HG02981 (cell line): ENCODE measurements at regions not wholly inside any gene's neighbourhood (a gene's known extent, or its start where the extent isn't known, plus 50 kb on each side); places are given as distances from the start of the nearest gene placed in this dataset.
"Not testable (repeated sequence)": the region's sequence is repeated elsewhere in the genome, so short reads cannot be mapped to it uniquely, and the experiment has no call there.

ENCODE experiments used
- ATAC-seq: cut with Tn5 transposase; IDR thresholded peaks from one replicate; pipeline ENCODE4 v1.9.1; 2021; ENCODE audit warnings: mild to moderate bottlenecking, moderate library complexity; ENCODE audit not compliant: unreplicated experiment

- ATAC-seq: not testable (repeated sequence)
These were observed 143.6 kb upstream of the API5 start for GRCh38 chr11:43168241-43168640.

GRCh38 chr11:43172477-43172876, 139.3 kb upstream of the API5 start:
- no peak for ATAC-seq

DNA sequence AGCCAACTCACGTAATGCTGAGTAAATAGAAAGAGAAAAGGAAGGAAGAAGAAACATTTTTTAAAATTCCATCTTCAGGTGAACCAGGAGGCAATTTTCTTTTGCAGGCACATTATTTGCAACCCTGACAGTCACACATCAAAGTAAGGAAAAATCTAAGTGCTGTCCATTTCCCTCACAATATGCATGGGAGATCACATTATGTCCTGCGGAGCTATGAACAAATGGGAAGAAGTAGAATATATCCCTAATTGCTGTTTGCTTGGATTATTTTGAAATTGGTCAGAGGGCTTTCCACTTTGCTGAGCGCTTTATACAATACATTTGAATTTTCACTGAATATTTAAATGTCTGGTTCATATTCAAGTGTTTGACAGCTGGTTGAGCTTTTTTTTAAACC, 133.8 kb upstream of the API5 start:
- ATAC-seq: no peak

GRCh38 chr11:43194459-43194858, 117.3 kb upstream of the API5 start:
- ATAC-seq: not testable (repeated sequence)

- ATAC-seq: no peak
These were observed 114.4 kb upstream of the API5 start for GRCh38 chr11:43197379-43197778.

DNA sequence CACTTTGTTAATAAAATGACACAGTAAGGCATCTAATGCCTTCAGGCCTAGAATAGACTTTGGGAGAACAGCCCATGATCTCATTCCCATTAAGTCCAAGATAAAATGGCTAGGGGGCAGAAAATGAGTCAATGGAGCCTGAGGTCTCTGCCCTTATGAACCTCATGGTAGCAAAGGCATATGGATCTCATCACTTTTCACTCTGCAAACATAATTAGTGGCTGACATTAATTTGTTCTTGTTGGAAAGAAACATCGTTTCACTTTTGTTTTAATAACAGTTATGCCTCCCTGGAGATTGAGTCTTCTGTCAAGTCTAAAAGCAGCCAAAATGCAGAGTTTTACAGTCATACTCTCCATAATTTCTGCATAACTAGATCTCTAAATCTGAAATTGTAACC, 111.8 kb upstream of the API5 start:
- no peak for ATAC-seq

GRCh38 chr11:43212279-43212678, 99.5 kb upstream of the API5 start:
- ATAC-seq: no peak

DNA sequence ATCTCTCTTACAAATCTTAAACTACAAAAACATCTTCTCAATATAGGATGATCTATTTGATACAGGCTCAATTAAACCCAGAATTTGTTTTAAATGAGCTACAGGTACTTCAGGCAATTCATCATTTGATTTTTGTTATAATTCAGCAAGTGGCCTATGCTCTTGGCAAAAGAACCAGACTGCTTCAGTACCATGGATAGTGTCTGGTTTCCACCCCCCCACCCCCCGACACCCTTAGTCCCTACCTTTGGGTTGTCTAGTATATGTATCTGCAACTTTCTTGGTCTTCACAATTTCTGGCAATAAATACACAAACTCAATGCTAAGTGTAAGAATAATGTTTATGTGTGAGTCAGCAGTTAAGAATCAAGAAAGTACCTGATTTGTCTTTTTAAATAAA, 97.3 kb upstream of the API5 start:
- ATAC-seq: no peak

- no peak for ATAC-seq
These were observed 93.9 kb upstream of the API5 start for GRCh38 chr11:43217849-43218248.

GRCh38 chr11:43222215-43222614, 89.6 kb upstream of the API5 start:
- ATAC-seq: no peak

DNA sequence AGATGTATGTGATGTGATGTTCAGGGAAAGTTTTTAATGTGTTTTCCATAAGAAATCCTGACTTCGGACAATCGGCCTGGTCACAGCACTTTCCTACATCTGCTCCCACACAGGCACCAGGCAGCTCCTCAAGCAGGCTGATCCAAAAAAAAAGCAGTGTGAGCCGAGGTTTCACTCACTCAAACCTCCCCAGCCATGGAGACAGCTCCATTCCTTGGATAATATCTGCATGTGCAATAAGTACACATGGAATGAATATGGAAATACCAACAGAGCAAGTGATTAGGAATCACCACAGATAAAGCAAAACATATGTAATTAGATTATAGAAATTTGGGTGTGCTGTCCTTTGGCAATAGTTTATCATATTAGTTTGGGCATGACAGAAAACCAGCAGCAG, 88.8 kb upstream of the API5 start:
- no peak for ATAC-seq

DNA sequence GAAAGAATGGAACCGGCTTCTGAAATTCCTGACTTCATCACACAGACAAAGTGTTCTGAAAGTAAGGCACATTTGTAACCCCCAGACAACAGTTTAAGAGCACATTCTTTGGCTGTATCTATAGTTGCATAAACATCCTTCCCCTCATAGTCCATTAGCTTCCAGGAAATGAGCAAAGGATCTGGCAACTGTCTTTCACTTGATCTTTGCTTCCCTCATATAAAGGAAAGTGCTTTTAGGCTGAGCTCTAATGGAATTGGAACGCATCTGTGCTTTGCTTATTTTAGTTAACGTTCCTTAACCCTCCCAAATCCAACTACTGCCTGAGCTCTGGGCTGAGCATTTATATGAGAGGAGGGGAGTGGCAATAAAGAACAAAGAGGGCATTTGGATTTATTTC, 76.9 kb upstream of the API5 start:
- ATAC-seq: no peak

DNA sequence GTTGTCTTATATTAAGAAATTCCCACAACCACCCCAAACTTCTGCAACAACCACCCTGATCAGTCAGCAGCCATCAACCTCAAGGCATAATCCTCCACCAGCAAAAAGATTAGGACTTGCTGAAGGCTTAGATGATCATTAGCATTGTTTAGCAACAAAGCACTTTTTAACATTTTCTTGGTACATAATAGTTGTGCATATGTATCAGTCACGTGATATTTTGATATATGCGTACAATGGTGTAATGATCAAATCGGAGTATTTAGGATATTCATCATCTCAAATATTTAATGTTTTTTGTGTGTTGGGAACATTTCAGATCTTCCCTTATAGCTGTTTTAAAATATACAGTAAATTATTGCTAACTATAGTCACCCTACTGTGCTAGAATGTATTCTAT, 73.5 kb upstream of the API5 start:
- ATAC-seq: no peak

DNA sequence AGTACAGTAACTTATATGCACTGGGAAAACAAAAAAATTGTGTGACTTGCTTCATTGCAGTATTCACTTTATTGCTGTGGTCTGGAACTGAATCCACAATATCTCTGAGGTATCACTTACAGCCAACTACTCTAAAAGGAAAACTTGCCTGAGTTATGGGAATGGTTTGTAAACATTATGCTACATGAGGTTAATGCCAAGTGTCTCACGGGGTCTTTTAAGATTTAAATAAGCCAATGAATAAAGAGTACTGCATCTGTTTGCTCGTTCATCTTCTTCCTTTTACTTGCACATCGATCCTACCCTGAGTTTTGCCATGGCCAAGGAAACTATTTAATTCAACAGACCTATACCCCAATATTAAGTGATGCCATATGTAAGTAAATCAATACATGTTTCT, 72.0 kb upstream of the API5 start:
- ATAC-seq: no peak

DNA sequence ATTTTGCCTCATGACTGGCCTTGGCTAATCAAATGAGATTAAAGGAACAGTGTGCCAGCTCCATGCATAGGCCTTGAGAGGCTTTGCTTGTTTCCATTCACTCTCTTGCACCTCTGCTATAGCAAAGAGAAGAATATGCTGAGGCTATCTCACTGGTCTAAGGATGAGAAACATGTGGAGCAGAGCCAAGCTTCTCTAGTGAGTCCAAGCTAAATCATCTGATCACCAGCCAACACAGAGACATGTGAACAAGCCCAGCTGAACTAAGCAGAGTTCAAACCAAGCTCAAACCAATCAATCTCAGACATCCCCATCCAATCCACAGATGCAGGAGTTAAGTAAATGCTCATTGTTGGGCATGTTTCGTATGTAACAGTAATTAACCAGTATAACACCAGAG, 69.4 kb upstream of the API5 start:
- ATAC-seq: no peak

DNA sequence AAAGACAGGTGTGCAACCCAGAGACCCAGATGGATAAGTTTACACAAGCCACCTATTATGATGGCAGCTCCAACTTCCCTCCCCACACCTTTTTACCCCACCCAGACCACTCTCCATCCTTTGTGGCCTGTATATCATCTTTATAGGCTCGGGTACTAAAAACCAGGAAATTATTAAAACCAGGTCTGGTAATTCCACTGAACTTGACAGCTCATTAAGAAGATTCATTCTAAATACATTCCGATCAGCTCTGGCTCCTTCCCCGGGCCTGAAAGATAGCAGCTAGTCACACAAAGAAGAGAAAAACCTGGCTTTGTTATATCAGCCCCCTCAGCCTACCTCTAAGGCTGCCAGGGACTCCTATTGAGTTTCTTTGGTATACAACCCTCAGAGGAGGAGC, 67.9 kb upstream of the API5 start:
- no peak for ATAC-seq

DNA sequence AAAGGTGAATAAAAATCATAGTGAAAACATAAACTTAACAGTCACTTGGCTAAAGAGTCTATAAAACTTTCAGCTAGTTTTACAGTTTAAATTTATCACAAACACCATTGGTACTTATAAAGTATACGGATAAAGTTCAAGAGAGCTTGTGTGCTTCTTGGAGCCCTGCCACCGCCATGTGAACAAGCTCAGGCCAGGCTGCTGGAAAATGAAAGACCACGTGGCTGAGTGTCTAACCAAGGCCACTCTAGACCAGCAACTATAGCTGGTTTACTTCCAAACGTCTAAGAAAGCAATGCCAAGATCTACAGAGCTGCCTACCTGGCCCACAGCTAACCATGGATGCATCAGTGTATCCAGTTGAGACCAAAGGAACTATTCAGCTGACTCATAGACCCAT, 66.3 kb upstream of the API5 start:
- ATAC-seq: no peak

DNA sequence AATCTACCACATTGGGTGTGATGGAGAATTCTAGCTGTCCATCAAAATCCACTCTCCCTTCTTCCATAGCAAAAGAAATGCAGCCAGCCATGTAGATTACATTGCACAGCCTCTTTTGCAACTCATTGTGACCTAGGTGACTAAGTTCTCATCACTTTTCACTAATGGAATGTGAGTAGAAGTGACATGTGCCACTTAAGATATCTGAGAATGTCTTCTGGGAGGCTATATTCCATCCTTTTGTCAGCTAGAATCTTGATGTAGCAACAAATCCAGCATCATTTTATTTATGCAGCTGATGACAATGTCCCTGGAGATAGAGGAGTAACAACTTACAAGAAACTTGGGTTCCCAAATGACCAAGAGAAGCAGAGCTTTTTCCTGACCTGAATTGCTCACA, 61.5 kb upstream of the API5 start:
- ATAC-seq: no peak

GRCh38 chr11:43261775-43262174, 50.0 kb upstream of the API5 start:
- ATAC-seq: no peak
